ENCODE measurements at regions not wholly inside any gene's neighbourhood (a gene's known extent, or its start where the extent isn't known, plus 50 kb on each side); places are given as distances from the start of the nearest gene placed in this dataset.

DNA sequence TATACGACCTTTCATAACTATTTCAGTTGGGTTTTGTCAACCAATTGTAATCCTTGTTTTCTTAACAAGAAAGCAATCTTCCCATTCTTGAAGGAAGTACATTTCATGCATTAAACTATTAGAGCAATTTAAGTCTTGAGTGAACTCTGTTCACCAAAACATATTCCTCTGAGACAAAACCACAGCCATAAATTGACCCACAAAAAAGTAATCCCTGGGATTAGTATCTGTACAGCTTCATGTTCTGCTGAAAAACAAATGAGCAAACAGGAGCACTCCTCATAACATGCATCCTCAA lies 207.0 kb upstream of the PDE5A start:
- TF ChIP-seq MYC (IDR thresholded peaks at IDR 0.05; ENCODE audit: low read depth, low read length) = no peak
- no peak for DNase-seq (ENCODE audit: low read depth)
- no peak overlapping the region for H3K4me3 ChIP-seq (ENCODE audit: low read depth, low read length)

DNA sequence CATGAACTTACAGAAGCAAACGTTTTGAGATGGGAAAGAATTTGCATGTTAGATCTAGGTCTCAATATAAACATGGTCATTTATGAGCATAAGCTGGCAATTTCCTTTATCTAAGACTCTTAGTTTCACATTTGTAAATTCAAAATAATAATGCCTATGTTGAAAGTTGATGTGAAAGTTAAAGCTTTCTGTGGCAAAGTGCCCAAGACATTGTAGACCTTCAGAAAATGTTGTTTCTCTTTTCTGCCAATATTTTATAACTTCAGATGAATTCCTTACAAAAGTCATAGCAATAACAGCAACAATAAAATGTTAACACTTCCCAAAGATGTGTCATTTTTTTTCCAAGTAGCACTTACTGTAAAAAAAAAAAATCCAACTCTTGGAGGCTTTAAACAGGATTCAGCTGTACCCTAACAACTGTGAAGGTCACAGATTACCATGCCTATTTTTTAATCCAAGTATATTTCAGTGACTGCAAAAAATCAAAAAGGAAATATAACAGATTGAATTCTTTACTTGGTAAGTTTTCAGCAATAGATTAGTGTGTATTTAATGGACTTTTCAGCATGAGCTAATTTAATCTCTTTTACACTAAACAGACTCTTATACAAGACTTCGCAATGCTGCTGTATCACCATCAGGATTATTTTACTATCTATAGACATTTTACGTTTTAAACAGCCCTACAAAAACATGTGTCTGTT lies 206.5 kb upstream of the PDE5A start:
- no peak for TF ChIP-seq POLR2A (IDR thresholded peaks at IDR 0.05; ENCODE audit: extremely low read depth, insufficient read length)
- TF ChIP-seq MAX (IDR thresholded peaks at IDR 0.05; ENCODE audit: low read depth, low read length) = no peak
- no peak for TF ChIP-seq MYC (IDR thresholded peaks at IDR 0.05; ENCODE audit: low read depth, low read length)
- no peak for TF ChIP-seq CTCF (IDR thresholded peaks at IDR 0.05; ENCODE audit: low read depth, low read length)
- no peak for DNase-seq (ENCODE audit: low read depth)
- H3K4me3 ChIP-seq (ENCODE audit: low read depth, low read length) = no peak overlapping the region

GRCh38 chr4:119833611-119834010 lies 205.0 kb upstream of the PDE5A start:
- TF ChIP-seq POLR2A (IDR thresholded peaks at IDR 0.05; ENCODE audit: extremely low read depth, insufficient read length) (no peak), CTCF (IDR thresholded peaks at IDR 0.05; ENCODE audit: low read depth, low read length) (no peak), MAX (IDR thresholded peaks at IDR 0.05; ENCODE audit: low read depth, low read length) (no peak), MYC (IDR thresholded peaks at IDR 0.05; ENCODE audit: low read depth, low read length) (no peak)
- no peak overlapping the region for H3K4me3 ChIP-seq (ENCODE audit: low read depth, low read length)
- no peak for DNase-seq (ENCODE audit: low read depth)

- no peak for DNase-seq (ENCODE audit: low read depth)
- TF ChIP-seq MYC (IDR thresholded peaks at IDR 0.05; ENCODE audit: low read depth, low read length) (no peak), CTCF (IDR thresholded peaks at IDR 0.05; ENCODE audit: low read depth, low read length) (no peak), MAX (IDR thresholded peaks at IDR 0.05; ENCODE audit: low read depth, low read length) (no peak), POLR2A (IDR thresholded peaks at IDR 0.05; ENCODE audit: extremely low read depth, insufficient read length) (no peak)
- H3K4me3 ChIP-seq (ENCODE audit: low read depth, low read length) = no peak overlapping the region
Measured at GRCh38 chr4:119832776-119833175, 204.2 kb upstream of the PDE5A start.

- DNase-seq (ENCODE audit: low read depth) = no peak
- TF ChIP-seq CTCF (IDR thresholded peaks at IDR 0.05; ENCODE audit: low read depth, low read length) (no peak), MYC (IDR thresholded peaks at IDR 0.05; ENCODE audit: low read depth, low read length) (no peak), MAX (IDR thresholded peaks at IDR 0.05; ENCODE audit: low read depth, low read length) (no peak), POLR2A (IDR thresholded peaks at IDR 0.05; ENCODE audit: extremely low read depth, insufficient read length) (no peak)
- no peak overlapping the region for H3K4me3 ChIP-seq (ENCODE audit: low read depth, low read length)
Measured at GRCh38 chr4:119829326-119829725, 200.7 kb upstream of the PDE5A start.

- no peak overlapping the region for H3K4me3 ChIP-seq (ENCODE audit: low read depth, low read length)
- no peak for TF ChIP-seq MAX (IDR thresholded peaks at IDR 0.05; ENCODE audit: low read depth, low read length)
- no peak for DNase-seq (ENCODE audit: low read depth)
Measured at GRCh38 chr4:119825696-119826095, 197.1 kb upstream of the PDE5A start.

DNA sequence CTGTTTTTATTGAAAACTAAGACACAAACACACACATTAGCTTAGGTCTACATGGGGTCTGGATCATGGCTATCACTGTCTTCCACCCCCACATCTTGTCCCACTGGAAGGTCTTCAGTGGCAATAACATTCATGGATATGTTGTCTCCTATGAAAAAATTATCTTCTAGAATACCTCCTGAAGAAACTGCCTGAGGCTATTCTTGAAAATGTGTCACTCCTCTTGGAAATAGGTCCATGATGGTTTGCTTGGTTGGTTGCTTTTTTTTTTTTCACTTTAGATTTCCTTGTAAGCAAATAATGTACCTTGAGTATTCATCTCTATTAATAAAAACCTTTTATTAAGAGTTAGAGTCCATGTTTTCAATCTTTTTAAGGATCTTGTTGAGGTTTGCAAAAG lies 195.3 kb upstream of the PDE5A start:
- H3K4me3 ChIP-seq (ENCODE audit: low read depth, low read length) = no peak overlapping the region
- no peak for DNase-seq (ENCODE audit: low read depth)
- TF ChIP-seq MAX (IDR thresholded peaks at IDR 0.05; ENCODE audit: low read depth, low read length) = no peak
- no peak for TF ChIP-seq MYC (IDR thresholded peaks at IDR 0.05; ENCODE audit: low read depth, low read length)
- TF ChIP-seq POLR2A (IDR thresholded peaks at IDR 0.05; ENCODE audit: extremely low read depth, insufficient read length) = no peak
- TF ChIP-seq CTCF (IDR thresholded peaks at IDR 0.05; ENCODE audit: low read depth, low read length) = no peak
